ENCODE measurements at regions not wholly inside any gene's neighbourhood (a gene's known extent, or its start where the extent isn't known, plus 50 kb on each side); places are given as distances from the start of the nearest gene placed in this dataset.

- Histone ChIP-seq H3K4me3 (no peak overlapping the region), H3K27ac (no peak overlapping the region)
- TF ChIP-seq CTCF (IDR thresholded peaks at IDR 0.05), result no peak
- no peak for DNase-seq (ENCODE audit: low spot score)
Measured at GRCh38 chr7:41809116-41809515, 106.2 kb upstream of the INHBA start.

- no peak overlapping the region for H3K4me3 ChIP-seq
- no peak overlapping the region for H3K27ac ChIP-seq
- TF ChIP-seq CTCF (IDR thresholded peaks at IDR 0.05), result no peak
- no peak for DNase-seq (ENCODE audit: low spot score)
Measured at GRCh38 chr7:41808541-41808940, 105.7 kb upstream of the INHBA start.

- no peak for TF ChIP-seq CTCF (IDR thresholded peaks at IDR 0.05)
- Histone ChIP-seq H3K4me3 (no peak overlapping the region), H3K27ac (no peak overlapping the region)
- DNase-seq (ENCODE audit: low spot score), result no peak
Measured at GRCh38 chr7:41803569-41803968, 100.7 kb upstream of the INHBA start.

GRCh38 chr7:41796331-41796730, 93.4 kb upstream of the INHBA start:
- no peak overlapping the region for H3K4me3 ChIP-seq
- no peak for DNase-seq (ENCODE audit: low spot score)
- no peak overlapping the region for H3K27ac ChIP-seq
- TF ChIP-seq CTCF (IDR thresholded peaks at IDR 0.05), result no peak

GRCh38 chr7:41795276-41795833, 92.5 kb upstream of the INHBA start:
- TF ChIP-seq CTCF (IDR thresholded peaks at IDR 0.05), result no peak
- DNase-seq (ENCODE audit: low spot score), result no peak
- peak overlapping the region in 1 of 2 donors; percentile 56 for H3K27ac ChIP-seq

GRCh38 chr7:41793556-41793955, 90.7 kb upstream of the INHBA start:
- H3K4me3 ChIP-seq, result no peak overlapping the region
- no peak for TF ChIP-seq CTCF (IDR thresholded peaks at IDR 0.05)
- H3K27ac ChIP-seq, result no peak overlapping the region
- no peak for DNase-seq (ENCODE audit: low spot score)

More at GRCh38 chr7:41795276-41795833, 92.5 kb upstream of the INHBA start:
- no peak overlapping the region for H3K4me3 ChIP-seq

GRCh38 chr7:41792120-41792519, 89.2 kb upstream of the INHBA start:
- TF ChIP-seq CTCF (IDR thresholded peaks at IDR 0.05), result no peak
- DNase-seq (ENCODE audit: low spot score), result no peak
- Histone ChIP-seq H3K27ac (no peak overlapping the region), H3K4me3 (no peak overlapping the region)

All from coronary artery (tissue), 2 donors.